ENCODE measurements at regions not wholly inside any gene's neighbourhood (a gene's known extent, or its start where the extent isn't known, plus 50 kb on each side); places are given as distances from the start of the nearest gene placed in this dataset.

DNA sequence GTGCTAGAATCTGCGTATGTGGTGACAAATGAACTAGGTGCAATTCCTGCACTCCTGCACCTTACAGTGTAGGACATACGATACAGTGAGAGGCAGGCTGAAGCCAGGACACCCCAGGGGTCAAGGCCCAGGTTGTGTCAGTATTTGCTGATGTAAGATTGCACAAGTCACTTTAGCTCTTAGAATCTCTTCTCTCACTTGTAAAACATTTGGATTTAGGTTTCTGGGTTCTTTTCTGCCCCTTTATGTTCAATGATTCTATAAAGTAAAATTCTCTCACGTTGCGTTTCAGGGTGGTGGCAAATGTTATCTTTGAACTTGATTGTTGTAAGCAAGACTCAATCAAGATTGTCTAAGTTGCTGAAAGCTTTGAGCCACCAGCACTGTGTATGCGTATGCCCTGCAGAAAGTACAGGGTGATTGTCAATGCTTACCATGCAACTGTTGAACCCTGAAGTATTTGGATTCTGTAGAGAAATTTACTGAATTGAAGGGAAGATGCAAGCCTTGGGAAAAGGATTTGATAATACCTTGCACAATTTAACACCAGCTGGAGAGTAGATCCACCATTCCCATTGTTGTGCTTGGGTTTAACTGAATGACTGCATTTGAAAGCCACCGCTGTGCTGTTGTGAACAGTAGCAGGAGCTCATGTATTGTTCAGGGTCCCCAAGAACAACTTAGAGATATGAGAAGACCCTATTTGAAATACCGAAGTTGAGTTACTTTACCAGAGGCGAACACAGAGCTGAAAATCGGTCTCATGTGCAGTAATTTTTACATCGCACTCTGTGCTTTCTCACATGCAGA lies 106.1 kb upstream of the CITED2 start:
- in situ Hi-C loops (cut with HindIII; ENCODE audit: low sequenced_read_pairs), result no loop called here
- no peak for DNase-seq (ENCODE audit: low read depth)
- H3K4me3 ChIP-seq (ENCODE audit: low read depth, low read length), result no peak overlapping the region
- TF ChIP-seq, protein P1, sequence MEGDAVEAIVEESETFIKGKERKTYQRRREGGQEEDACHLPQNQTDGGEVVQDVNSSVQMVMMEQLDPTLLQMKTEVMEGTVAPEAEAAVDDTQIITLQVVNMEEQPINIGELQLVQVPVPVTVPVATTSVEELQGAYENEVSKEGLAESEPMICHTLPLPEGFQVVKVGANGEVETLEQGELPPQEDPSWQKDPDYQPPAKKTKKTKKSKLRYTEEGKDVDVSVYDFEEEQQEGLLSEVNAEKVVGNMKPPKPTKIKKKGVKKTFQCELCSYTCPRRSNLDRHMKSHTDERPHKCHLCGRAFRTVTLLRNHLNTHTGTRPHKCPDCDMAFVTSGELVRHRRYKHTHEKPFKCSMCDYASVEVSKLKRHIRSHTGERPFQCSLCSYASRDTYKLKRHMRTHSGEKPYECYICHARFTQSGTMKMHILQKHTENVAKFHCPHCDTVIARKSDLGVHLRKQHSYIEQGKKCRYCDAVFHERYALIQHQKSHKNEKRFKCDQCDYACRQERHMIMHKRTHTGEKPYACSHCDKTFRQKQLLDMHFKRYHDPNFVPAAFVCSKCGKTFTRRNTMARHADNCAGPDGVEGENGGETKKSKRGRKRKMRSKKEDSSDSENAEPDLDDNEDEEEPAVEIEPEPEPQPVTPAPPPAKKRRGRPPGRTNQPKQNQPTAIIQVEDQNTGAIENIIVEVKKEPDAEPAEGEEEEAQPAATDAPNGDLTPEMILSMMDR (IDR thresholded peaks at IDR 0.05; ENCODE audit: low read depth, low read length, missing control alignments), result no peak

GRCh38 chr6:139479433-139480222 lies 105.2 kb upstream of the CITED2 start:
- no peak for DNase-seq (ENCODE audit: low read depth)
- no peak overlapping the region for H3K4me3 ChIP-seq (ENCODE audit: low read depth, low read length)
- TF ChIP-seq, protein P1 (IDR thresholded peaks at IDR 0.05; ENCODE audit: low read depth, low read length, missing control alignments), result no peak
- in situ Hi-C loops (cut with HindIII; ENCODE audit: low sequenced_read_pairs), result no loop called here

DNA sequence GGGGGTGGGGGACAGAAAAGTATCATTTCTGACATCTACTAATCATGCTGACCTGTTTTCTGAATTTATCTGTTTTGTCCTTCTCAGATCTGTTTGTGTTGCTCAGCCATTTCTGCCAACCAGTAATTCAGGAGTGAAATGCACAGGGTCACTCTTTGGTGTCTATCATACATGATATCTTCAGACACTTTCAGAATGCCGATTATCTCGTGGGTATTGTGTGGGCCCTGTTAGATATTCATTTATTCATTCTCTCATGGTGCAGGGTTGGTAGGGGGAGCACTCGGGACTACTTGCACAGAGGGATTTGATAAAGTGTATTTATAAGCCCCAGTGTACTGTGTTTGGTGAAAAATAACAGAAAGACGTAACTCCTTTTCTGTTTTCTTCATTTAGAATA lies 101.2 kb upstream of the CITED2 start:
- DNase-seq (ENCODE audit: low read depth), result no peak
- TF ChIP-seq, protein P1 (IDR thresholded peaks at IDR 0.05; ENCODE audit: low read depth, low read length, missing control alignments), result no peak
- in situ Hi-C loops (cut with HindIII; ENCODE audit: low sequenced_read_pairs), result no loop called here
- no peak overlapping the region for H3K4me3 ChIP-seq (ENCODE audit: low read depth, low read length)

DNA sequence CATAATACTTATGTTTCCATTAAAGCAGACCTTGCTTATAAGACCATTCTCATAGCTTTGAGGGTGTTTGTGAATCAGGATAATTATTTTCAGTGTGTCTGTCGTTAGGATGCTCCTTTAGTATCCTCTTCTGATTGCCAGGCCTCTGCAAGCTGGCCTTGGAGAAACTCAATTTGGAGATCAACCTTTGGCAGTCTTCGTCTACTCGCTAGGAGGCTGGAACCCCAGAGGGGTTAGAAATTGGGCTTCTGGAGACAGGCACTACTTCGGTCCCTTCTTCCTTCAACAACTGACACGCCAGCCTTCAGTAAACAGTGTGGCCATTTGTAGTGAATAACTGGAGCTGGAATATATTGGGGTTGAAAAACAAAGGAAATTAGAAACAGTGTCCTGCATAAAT lies 100.8 kb upstream of the CITED2 start:
- no peak for DNase-seq (ENCODE audit: low read depth)
- H3K4me3 ChIP-seq (ENCODE audit: low read depth, low read length), result no peak overlapping the region
- in situ Hi-C loops (cut with HindIII; ENCODE audit: low sequenced_read_pairs), result no loop called here
- TF ChIP-seq, protein P1 (IDR thresholded peaks at IDR 0.05; ENCODE audit: low read depth, low read length, missing control alignments), result no peak

GRCh38 chr6:139474145-139475108 lies 100.0 kb upstream of the CITED2 start:
- no peak for DNase-seq (ENCODE audit: low read depth)
- in situ Hi-C loops (cut with HindIII; ENCODE audit: low sequenced_read_pairs), result no loop called here
- TF ChIP-seq, protein P1 (IDR thresholded peaks at IDR 0.05; ENCODE audit: low read depth, low read length, missing control alignments), result no peak
- peak overlapping the region; percentile 1 for H3K4me3 ChIP-seq (ENCODE audit: low read depth, low read length)

GRCh38 chr6:139473731-139474130 lies 99.3 kb upstream of the CITED2 start:
- in situ Hi-C loops (cut with HindIII; ENCODE audit: low sequenced_read_pairs), result no loop called here
- no peak overlapping the region for H3K4me3 ChIP-seq (ENCODE audit: low read depth, low read length)
- DNase-seq (ENCODE audit: low read depth), result no peak
- TF ChIP-seq, protein P1 (IDR thresholded peaks at IDR 0.05; ENCODE audit: low read depth, low read length, missing control alignments), result no peak
